ENCODE measurements at regions not wholly inside any gene's neighbourhood (a gene's known extent, or its start where the extent isn't known, plus 50 kb on each side); places are given as distances from the start of the nearest gene placed in this dataset.

DNA sequence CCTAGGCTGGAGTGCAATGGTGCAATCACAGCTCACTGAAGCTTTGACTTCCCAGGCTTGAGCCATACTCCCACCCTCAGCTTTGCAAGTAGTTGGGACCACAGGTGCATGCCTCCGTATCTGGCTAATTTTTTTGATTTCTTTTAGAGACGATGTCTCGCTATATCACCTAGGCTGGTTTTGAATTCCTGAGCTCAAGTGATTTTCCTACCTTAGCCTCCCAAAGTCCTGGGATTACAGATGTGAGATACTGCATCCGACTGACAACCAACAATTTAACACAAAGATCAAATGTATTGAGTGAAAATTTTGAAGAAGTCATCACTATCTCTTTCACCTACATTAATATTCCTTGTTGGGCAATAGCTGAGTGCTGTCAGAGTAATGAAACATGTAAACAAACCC is 181.6 kb downstream of the MYCN start:
- Histone ChIP-seq H3K27ac (ENCODE audit: extremely low read depth, low read depth, low read length) (no peak overlapping the region), H3K4me3 (ENCODE audit: low read depth, low read length) (no peak overlapping the region), H3K4me1 (ENCODE audit: control insufficient read depth, insufficient read depth, low read length) (no peaks in the 10 kb centered on the region), H3K36me3 (ENCODE audit: control insufficient read depth in 2 of 2, insufficient read depth in 1 of 2, low read length in 2 of 2) (no peaks in the 10 kb centered on the region), H3K9me3 (ENCODE audit: control insufficient read depth, insufficient read depth, low read depth, low read length) (no peaks in the 10 kb centered on the region)
- ChIA-PET CTCF (no interaction called here), POLR2A (no interaction called here)
- TF ChIP-seq ZNF16 (tag by site-specific recombination; IDR thresholded peaks at IDR 0.05; ENCODE audit: low read depth) (no peak), ZNF121 (tag by site-specific recombination; IDR thresholded peaks at IDR 0.05) (no peak), ZNF629 (tag by site-specific recombination; IDR thresholded peaks at IDR 0.05) (no peak), ZSCAN16 (tag by site-specific recombination; IDR thresholded peaks at IDR 0.05) (no peak), SP7 (tag by site-specific recombination; IDR thresholded peaks at IDR 0.05) (no peak), ZNF37A (tag by site-specific recombination; IDR thresholded peaks at IDR 0.05) (no peak), ZNF621 (tag by site-specific recombination; IDR thresholded peaks at IDR 0.05) (no peak), ZNF112 (tag by site-specific recombination; IDR thresholded peaks at IDR 0.05) (no peak), ZNF23 (tag by site-specific recombination; IDR thresholded peaks at IDR 0.05; ENCODE audit: borderline replicate concordance) (no peak), HOXC10 (CRISPR knock-in tag; IDR thresholded peaks at IDR 0.05) (no peak)
- TF ChIP-seq, protein P1, sequence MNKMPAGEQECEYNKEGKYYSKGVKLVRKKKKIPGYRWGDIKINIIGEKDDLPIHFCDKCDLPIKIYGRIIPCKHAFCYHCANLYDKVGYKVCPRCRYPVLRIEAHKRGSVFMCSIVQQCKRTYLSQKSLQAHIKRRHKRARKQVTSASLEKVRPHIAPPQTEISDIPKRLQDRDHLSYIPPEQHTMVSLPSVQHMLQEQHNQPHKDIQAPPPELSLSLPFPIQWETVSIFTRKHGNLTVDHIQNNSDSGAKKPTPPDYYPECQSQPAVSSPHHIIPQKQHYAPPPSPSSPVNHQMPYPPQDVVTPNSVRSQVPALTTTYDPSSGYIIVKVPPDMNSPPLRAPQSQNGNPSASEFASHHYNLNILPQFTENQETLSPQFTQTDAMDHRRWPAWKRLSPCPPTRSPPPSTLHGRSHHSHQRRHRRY (tag by site-specific recombination; IDR thresholded peaks at IDR 0.05), result no peak

DNA sequence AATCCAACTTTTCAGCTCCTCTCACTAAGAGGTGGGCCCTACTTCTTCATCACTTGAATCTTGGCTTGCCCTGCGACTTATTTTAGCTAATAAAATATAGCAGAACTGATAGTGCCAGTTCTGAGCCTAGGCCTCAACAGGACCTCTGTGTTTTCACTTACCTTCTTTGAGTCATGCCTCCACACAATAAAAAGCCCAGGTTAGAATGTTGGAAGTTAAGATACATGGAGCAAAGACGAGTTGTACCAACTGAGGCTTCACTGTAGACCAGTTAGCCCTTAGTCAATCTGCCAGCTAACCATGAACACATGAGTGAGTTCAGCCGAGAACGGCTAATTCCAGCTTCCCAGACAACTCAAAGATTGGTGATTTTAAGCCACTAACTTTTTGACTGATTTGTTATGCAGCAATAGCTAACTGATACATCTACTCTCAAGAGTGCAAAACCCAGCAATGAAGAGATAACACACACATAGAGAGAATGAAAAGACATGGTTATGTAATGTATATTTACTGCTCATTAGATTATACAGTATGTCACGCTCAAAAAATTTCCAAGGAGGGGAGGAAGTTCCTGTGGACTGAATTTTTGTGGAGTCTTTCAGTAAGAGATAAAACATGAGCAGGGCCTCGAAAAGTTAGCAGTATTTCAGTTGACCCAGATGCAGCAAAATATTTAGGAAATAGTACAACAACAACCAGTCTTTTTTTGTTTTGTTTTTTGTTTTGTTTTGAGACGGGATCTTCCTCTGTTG is 181.1 kb downstream of the MYCN start:
- no peaks in the 10 kb centered on the region for H3K4me1 ChIP-seq (ENCODE audit: control insufficient read depth, insufficient read depth, low read length)
- TF ChIP-seq ZNF223 (tag by site-specific recombination; IDR thresholded peaks at IDR 0.05) (no peak), SETDB1 (IDR thresholded peaks at IDR 0.05; ENCODE audit: insufficient read length, low read length) (peak; percentile 22), ZNF341 (tag by site-specific recombination; IDR thresholded peaks at IDR 0.05; ENCODE audit: low read depth) (no peak)
- CTCF ChIA-PET, result interaction anchor here (0.7 kb wide), 1 partner anchor 1393 kb away, joined by 5 read pairs; no protein-coding TSS in a partner anchor
- H3K9me3 ChIP-seq (ENCODE audit: control insufficient read depth, insufficient read depth, low read depth, low read length), result no peaks in the 10 kb centered on the region
- POLR2A ChIA-PET, result no interaction called here
- no peak overlapping the region for H3K27ac ChIP-seq (ENCODE audit: extremely low read depth, low read depth, low read length)
- no peak overlapping the region for H3K4me3 ChIP-seq (ENCODE audit: low read depth, low read length)
- H3K36me3 ChIP-seq (ENCODE audit: control insufficient read depth in 2 of 2, insufficient read depth in 1 of 2, low read length in 2 of 2), result no peaks in the 10 kb centered on the region

DNA sequence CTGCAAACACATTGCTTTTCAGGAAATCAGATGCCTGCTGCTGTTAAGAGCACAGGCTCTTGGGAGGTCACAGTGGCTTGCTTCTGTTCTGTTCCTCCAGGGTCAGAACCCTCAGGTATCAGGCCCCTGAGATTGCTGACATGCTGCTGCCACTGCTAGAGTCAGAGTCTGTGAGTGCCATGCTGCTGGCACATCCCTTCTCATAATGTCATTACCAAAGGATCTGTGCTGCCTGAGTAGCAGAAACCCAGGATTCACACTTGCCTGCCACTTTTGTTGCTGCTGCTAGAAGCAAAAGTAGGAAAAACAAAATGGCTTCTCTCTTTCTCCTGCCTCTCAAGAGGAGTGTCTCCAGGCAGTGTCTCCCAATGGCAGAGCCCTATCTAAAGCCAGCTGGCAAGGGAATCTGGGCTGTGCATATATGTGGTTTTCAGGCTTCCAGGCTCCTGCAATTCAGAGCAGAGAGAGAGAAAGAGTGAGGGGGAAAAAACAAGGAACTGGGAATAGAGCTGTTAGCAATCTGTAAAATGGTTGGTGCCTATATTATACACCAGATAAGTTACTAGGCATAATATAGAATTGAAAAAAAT is 180.3 kb downstream of the MYCN start:
- no peak overlapping the region for H3K4me3 ChIP-seq (ENCODE audit: low read depth, low read length)
- no peaks in the 10 kb centered on the region for H3K36me3 ChIP-seq (ENCODE audit: control insufficient read depth in 2 of 2, insufficient read depth in 1 of 2, low read length in 2 of 2)
- no peaks in the 10 kb centered on the region for H3K9me3 ChIP-seq (ENCODE audit: control insufficient read depth, insufficient read depth, low read depth, low read length)
- POLR2A ChIA-PET, result no interaction called here
- no peaks in the 10 kb centered on the region for H3K4me1 ChIP-seq (ENCODE audit: control insufficient read depth, insufficient read depth, low read length)
- H3K27ac ChIP-seq (ENCODE audit: extremely low read depth, low read depth, low read length), result no peak overlapping the region
- TF ChIP-seq ZNF48 (tag by site-specific recombination; IDR thresholded peaks at IDR 0.05), result no peak
- no peak for TF ChIP-seq ZNF23 (tag by site-specific recombination; IDR thresholded peaks at IDR 0.05; ENCODE audit: borderline replicate concordance)
- CTCF ChIA-PET, result interaction anchor here (0.7 kb wide), 1 partner anchor 1394 kb away, joined by 5 read pairs; no protein-coding TSS in a partner anchor

DNA sequence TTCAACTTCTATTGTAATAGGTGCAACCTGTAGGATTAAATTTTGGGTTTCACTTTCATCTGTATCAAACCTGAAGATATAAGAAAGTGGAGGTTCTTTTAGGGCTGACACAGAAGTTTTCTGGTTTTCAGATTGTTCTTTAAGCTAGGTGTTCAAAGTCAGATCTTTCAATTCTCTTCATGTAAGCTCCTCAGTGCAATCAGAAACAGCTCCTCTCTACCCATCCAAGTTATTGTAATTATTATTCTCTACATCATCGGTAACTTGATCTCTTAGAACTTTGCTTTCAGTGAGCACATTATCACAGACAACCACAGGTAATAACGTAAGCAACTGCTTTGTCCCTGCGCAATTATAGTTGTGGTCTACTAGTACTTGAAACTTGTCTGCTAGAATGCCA is 179.4 kb downstream of the MYCN start:
- ChIA-PET CTCF (no interaction called here), POLR2A (no interaction called here)
- no peaks in the 10 kb centered on the region for H3K9me3 ChIP-seq (ENCODE audit: control insufficient read depth, insufficient read depth, low read depth, low read length)
- H3K4me1 ChIP-seq (ENCODE audit: control insufficient read depth, insufficient read depth, low read length), result no peaks in the 10 kb centered on the region
- no peak overlapping the region for H3K27ac ChIP-seq (ENCODE audit: extremely low read depth, low read depth, low read length)
- no peaks in the 10 kb centered on the region for H3K36me3 ChIP-seq (ENCODE audit: control insufficient read depth in 2 of 2, insufficient read depth in 1 of 2, low read length in 2 of 2)
- no peak overlapping the region for H3K4me3 ChIP-seq (ENCODE audit: low read depth, low read length)
- TF ChIP-seq ZNF138 (tag by site-specific recombination; IDR thresholded peaks at IDR 0.05; ENCODE audit: borderline replicate concordance) (no peak), TRIM28 (IDR thresholded peaks at IDR 0.05; ENCODE audit: borderline replicate concordance, low read length) (no peak), GLIS2 (tag by site-specific recombination; IDR thresholded peaks at IDR 0.05) (no peak), ZNF426 (tag by site-specific recombination; IDR thresholded peaks at IDR 0.05) (no peak), ZBTB21 (tag by site-specific recombination; IDR thresholded peaks at IDR 0.05) (no peak), ZNF555 (tag by site-specific recombination; conservative IDR thresholded peaks at IDR 0.05) (no peak), ZFP37 (tag by site-specific recombination; IDR thresholded peaks at IDR 0.05) (no peak), ZNF366 (tag by site-specific recombination; conservative IDR thresholded peaks at IDR 0.05) (no peak), HOXA7 (CRISPR knock-in tag; IDR thresholded peaks at IDR 0.05; ENCODE audit: borderline replicate concordance) (no peak), GFI1B (tag by site-specific recombination; IDR thresholded peaks at IDR 0.05) (no peak)
- TF ChIP-seq, protein P2, sequence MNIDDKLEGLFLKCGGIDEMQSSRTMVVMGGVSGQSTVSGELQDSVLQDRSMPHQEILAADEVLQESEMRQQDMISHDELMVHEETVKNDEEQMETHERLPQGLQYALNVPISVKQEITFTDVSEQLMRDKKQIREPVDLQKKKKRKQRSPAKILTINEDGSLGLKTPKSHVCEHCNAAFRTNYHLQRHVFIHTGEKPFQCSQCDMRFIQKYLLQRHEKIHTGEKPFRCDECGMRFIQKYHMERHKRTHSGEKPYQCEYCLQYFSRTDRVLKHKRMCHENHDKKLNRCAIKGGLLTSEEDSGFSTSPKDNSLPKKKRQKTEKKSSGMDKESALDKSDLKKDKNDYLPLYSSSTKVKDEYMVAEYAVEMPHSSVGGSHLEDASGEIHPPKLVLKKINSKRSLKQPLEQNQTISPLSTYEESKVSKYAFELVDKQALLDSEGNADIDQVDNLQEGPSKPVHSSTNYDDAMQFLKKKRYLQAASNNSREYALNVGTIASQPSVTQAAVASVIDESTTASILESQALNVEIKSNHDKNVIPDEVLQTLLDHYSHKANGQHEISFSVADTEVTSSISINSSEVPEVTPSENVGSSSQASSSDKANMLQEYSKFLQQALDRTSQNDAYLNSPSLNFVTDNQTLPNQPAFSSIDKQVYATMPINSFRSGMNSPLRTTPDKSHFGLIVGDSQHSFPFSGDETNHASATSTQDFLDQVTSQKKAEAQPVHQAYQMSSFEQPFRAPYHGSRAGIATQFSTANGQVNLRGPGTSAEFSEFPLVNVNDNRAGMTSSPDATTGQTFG (tag by site-specific recombination; IDR thresholded peaks at IDR 0.05; ENCODE audit: borderline replicate concordance), result no peak
